Small intestine (tissue), 7 donors: ENCODE measurements at regions not wholly inside any gene's neighbourhood (a gene's known extent, or its start where the extent isn't known, plus 50 kb on each side); places are given as distances from the start of the nearest gene placed in this dataset.

Source experiments
- DNase-seq, 2 donors: peaks; one replicate each; pipeline versions ENCODE4 v3.0.0 to v3.0.0-alpha.2; 2013
- FAIRE-seq: peaks from 2 replicates; lab custom pipeline; 2012; peaks lifted over from hg19 to GRCh38; lab: Jason Lieb, UNC
- H3K27ac ChIP-seq, 3 donors: one replicate each; pipeline ENCODE4 v1.5.1; 2013; ENCODE audit warnings: low read length in 2 of 3, mild to moderate bottlenecking in 2 of 3, control low read depth in 1 of 3, inconsistent platforms in 1 of 3, low read depth in 1 of 3, moderate library complexity in 1 of 3
- H3K27me3 ChIP-seq, 3 donors: one replicate each; pipeline ENCODE4 v1.6.1; 2013; ENCODE audit warnings: low read length in 3 of 3, inconsistent platforms in 1 of 3; ENCODE audit not compliant: control insufficient read depth in 3 of 3, insufficient read depth in 3 of 3
- H3K36me3 ChIP-seq, 3 donors: one replicate each; pipeline ENCODE4 v1.6.1; 2013; ENCODE audit warnings: low read length in 3 of 3, inconsistent platforms in 1 of 3, low read depth in 1 of 3, mild to moderate bottlenecking in 1 of 3, moderate library complexity in 1 of 3; ENCODE audit not compliant: control insufficient read depth in 3 of 3, insufficient read depth in 2 of 3
- H3K4me1 ChIP-seq, 3 donors: one replicate each; pipeline ENCODE4 v1.6.1; 2013; ENCODE audit warnings: low read length in 2 of 3, inconsistent platforms in 1 of 3, low read depth in 1 of 3, mild to moderate bottlenecking in 1 of 3, moderate library complexity in 1 of 3; ENCODE audit not compliant: control insufficient read depth in 3 of 3, insufficient read depth in 2 of 3
- H3K4me3 ChIP-seq, 3 donors: one replicate each; pipeline ENCODE4 v1.5.1; 2013; ENCODE audit warnings: low read length in 3 of 3, control low read depth in 1 of 3, inconsistent platforms in 1 of 3, low read depth in 1 of 3, mild to moderate bottlenecking in 1 of 3, moderate library complexity in 1 of 3
- H3K9me3 ChIP-seq, 2 donors: one replicate each; pipeline ENCODE4 v1.6.1; 2013; ENCODE audit warnings: low read depth in 1 of 2, low read length in 1 of 2; ENCODE audit not compliant: control insufficient read depth in 2 of 2, insufficient read depth in 1 of 2
- WGBS, 3 donors: extraction: QIAGEN DNeasy Blood & Tissue Kit; methylation state at CpG; one replicate each; pipeline ENCODE4 v1.1.7; 2013; 5-methylcytosine and 5-hydroxymethylcytosine counted together
- donor health status: healthy with polysubstance abuse.
- donor health status: control.
- donor health status: control.
- donor health status: Bipolar disorder and iron deficiency.
- donor health status: healthy.

- H3K27me3 ChIP-seq: no peaks in the 10 kb centered on the region
- FAIRE-seq: no peak
- no peak for DNase-seq
- no peaks in the 10 kb centered on the region for H3K4me1 ChIP-seq
- H3K4me3 ChIP-seq: no peak overlapping the region
- H3K27ac ChIP-seq: no peak overlapping the region
- WGBS, 3 donors: 76 to 90% (median 84%) methylated on average over 3 of the region's 3 CpGs
- H3K9me3 ChIP-seq: no peaks in the 10 kb centered on the region
- no peaks in the 10 kb centered on the region for H3K36me3 ChIP-seq
Observed at GRCh38 chr17:13698832-13699231, 97.1 kb upstream of the HS3ST3A1 start.

GRCh38 chr17:13699261-13699660 lies 97.5 kb upstream of the HS3ST3A1 start:
- DNase-seq: no peak
- WGBS, 3 donors: 71 to 76% (median 73%) methylated on average over 2 of the region's 2 CpGs
- Histone ChIP-seq H3K27me3 (no peaks in the 10 kb centered on the region), H3K36me3 (no peaks in the 10 kb centered on the region), H3K4me1 (no peaks in the 10 kb centered on the region), H3K27ac (no peak overlapping the region), H3K4me3 (no peak overlapping the region), H3K9me3 (no peaks in the 10 kb centered on the region)
- no peak for FAIRE-seq

GRCh38 chr17:13702266-13702665 lies 100.5 kb upstream of the HS3ST3A1 start:
- no peak for DNase-seq
- no peak overlapping the region for H3K27ac ChIP-seq
- H3K36me3 ChIP-seq: no peaks in the 10 kb centered on the region
- no peaks in the 10 kb centered on the region for H3K4me1 ChIP-seq
- H3K9me3 ChIP-seq: no peaks in the 10 kb centered on the region
- H3K27me3 ChIP-seq: no peaks in the 10 kb centered on the region
- no peak for FAIRE-seq
- no peak overlapping the region for H3K4me3 ChIP-seq
- 82 to 90% (median 86%) methylated on average over 1 of the region's 1 CpG for WGBS, 3 donors

- H3K9me3 ChIP-seq: no peaks in the 10 kb centered on the region
- H3K4me3 ChIP-seq: no peak overlapping the region
- no peak for FAIRE-seq
- 44 to 71% (median 61%) methylated on average over 1 of the region's 1 CpG for WGBS, 3 donors
- H3K4me1 ChIP-seq: no peaks in the 10 kb centered on the region
- no peak for DNase-seq
- H3K36me3 ChIP-seq: no peaks in the 10 kb centered on the region
- no peak overlapping the region for H3K27ac ChIP-seq
- no peaks in the 10 kb centered on the region for H3K27me3 ChIP-seq
Observed at GRCh38 chr17:13704333-13704732, 102.6 kb upstream of the HS3ST3A1 start.

GRCh38 chr17:13705221-13705620 lies 103.5 kb upstream of the HS3ST3A1 start:
- Histone ChIP-seq H3K36me3 (no peaks in the 10 kb centered on the region), H3K9me3 (no peaks in the 10 kb centered on the region), H3K27ac (no peak overlapping the region), H3K4me3 (no peak overlapping the region), H3K27me3 (no peaks in the 10 kb centered on the region), H3K4me1 (no peaks in the 10 kb centered on the region)
- WGBS, 3 donors: 67 to 73% (median 68%) methylated on average over 7 of the region's 7 CpGs
- DNase-seq (no peak), FAIRE-seq (no peak)

- Histone ChIP-seq H3K27me3 (no peaks in the 10 kb centered on the region), H3K36me3 (no peaks in the 10 kb centered on the region), H3K4me1 (peaks cover 0 to 4% (median 0%) of the 10 kb centered on the region in 3 donors), H3K4me3 (no peak overlapping the region), H3K9me3 (no peaks in the 10 kb centered on the region), H3K27ac (no peak overlapping the region)
- DNase-seq (no peak), FAIRE-seq (no peak)
- 85 to 86% (median 86%) methylated on average over 5 of the region's 5 CpGs for WGBS, 3 donors
Observed at GRCh38 chr17:13721705-13722104, 120.0 kb upstream of the HS3ST3A1 start.

GRCh38 chr17:13725288-13725990 lies 123.7 kb upstream of the HS3ST3A1 start:
- FAIRE-seq: no peak
- 3 to 18% (median 15%) methylated on average over 2 of the region's 2 CpGs for WGBS, 3 donors
- DNase-seq: peak in 1 of 2 donors; percentile 51
- Histone ChIP-seq H3K4me3 (no peak overlapping the region), H3K27ac (peak overlapping the region in 1 of 3 donors; percentile 40), H3K9me3 (no peaks in the 10 kb centered on the region), H3K27me3 (no peaks in the 10 kb centered on the region), H3K4me1 (peaks cover 0 to 4% (median 0%) of the 10 kb centered on the region in 3 donors), H3K36me3 (no peaks in the 10 kb centered on the region)

GRCh38 chr17:13727441-13728171 lies 125.9 kb upstream of the HS3ST3A1 start:
- Histone ChIP-seq H3K9me3 (no peaks in the 10 kb centered on the region), H3K36me3 (no peaks in the 10 kb centered on the region), H3K4me1 (peaks cover 0 to 4% (median 0%) of the 10 kb centered on the region in 3 donors), H3K27ac (no peak overlapping the region), H3K4me3 (no peak overlapping the region), H3K27me3 (no peaks in the 10 kb centered on the region)
- WGBS, 3 donors: 78 to 84% (median 80%) methylated on average over 6 of the region's 6 CpGs
- DNase-seq (no peak), FAIRE-seq (no peak)
